Stimulated activated CD8-positive, alpha-beta memory T cell treated with anti-CD3 and anti-CD28 coated beads, Interleukin-4, amount 100 ng/mL, for 48 hours (primary cell): ENCODE measurements at regions not wholly inside any gene's neighbourhood (a gene's known extent, or its start where the extent isn't known, plus 50 kb on each side); places are given as distances from the start of the nearest gene placed in this dataset.

Experiments used
- DNase-seq: peaks from one replicate; pipeline ENCODE4 v3.0.0-alpha.2; 2020

DNA sequence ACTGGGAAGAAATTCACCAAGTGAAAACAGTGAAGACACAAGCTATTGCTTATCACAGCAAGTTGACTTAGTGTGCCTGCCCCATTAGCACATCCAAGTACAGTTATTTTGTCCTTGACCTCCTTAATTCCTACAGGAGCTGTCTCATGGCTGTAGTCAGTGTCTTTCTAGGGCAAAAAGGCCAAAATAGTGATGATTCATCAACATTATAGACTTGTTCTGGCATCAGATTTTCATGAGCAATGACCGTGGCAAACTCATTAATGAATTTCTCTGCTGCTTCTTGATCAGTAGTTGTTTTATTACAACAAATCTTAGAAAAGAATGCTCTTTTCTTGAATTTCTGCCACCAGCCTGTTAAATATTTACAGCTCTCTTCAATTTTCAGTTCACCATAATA lies 1169.3 kb upstream of the DDX18 start:
- DNase-seq: no peak

DNA sequence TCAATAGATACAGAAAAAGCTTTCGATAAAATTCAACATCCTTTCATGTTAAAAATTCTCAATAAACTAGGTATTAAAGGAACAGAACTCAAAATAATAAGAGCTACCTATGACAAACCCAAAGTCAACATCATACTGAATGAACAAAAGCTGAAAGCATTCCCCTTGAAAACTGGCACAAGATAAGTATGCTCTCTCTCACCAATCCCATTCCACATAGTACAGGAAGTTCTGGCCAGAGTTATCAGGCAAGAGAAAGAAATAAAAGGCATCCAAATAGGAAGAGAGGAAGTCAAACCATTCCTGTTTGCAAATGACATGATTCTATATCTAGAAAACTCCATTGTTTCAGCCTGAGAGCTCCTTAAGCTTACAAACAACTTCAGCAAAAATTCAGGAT lies 1145.8 kb upstream of the DDX18 start:
- DNase-seq: no peak

- no peak for DNase-seq
These were observed 1144.7 kb upstream of the DDX18 start for GRCh38 chr2:116669782-116670181.

DNA sequence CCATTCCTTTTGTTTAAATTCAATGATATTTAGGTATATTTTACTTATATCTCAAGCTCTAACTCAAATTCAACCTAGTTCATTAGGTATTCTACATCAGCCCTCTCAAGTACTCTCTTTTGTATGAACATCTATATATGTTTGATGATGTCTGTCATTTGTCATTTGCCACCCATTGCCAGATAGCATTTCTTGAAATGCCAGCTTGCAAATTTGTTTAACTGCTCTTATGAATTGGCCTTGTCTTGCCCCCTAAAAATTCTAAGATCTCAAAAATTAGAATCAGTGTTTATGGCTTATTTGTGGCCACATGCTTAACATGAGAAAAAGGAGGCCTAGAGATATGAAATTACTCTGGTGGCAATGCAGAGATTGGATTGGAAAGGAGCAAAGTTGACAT lies 1140.3 kb upstream of the DDX18 start:
- DNase-seq: no peak

- DNase-seq: no peak
These were observed 1137.7 kb upstream of the DDX18 start for GRCh38 chr2:116676776-116677175.

- DNase-seq: no peak
These were observed 1134.1 kb upstream of the DDX18 start for GRCh38 chr2:116680256-116680936.

- DNase-seq: no peak
These were observed 1127.1 kb upstream of the DDX18 start for GRCh38 chr2:116687371-116687770.

DNA sequence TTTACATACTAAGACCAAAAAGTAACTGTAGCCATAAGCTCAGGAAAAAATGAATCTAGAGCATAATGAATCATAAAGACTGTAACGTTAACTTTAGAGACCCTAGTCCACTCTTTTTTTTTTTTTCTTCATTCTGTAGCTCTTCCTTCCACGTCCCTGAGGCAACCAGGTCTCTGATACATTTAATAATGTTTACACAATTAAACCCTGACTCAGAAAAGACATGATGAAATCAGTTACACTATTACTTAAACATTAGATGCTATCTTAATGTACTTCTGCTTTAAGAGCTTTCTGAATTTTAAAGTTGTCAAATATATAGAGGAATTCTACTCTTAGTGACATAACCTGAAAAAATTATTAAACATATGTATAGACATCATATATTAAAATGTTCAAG lies 1121.5 kb upstream of the DDX18 start:
- DNase-seq: no peak

GRCh38 chr2:116696223-116696622 lies 1118.3 kb upstream of the DDX18 start:
- DNase-seq: no peak

- no peak for DNase-seq
These were observed 1117.6 kb upstream of the DDX18 start for GRCh38 chr2:116696903-116697302.

DNA sequence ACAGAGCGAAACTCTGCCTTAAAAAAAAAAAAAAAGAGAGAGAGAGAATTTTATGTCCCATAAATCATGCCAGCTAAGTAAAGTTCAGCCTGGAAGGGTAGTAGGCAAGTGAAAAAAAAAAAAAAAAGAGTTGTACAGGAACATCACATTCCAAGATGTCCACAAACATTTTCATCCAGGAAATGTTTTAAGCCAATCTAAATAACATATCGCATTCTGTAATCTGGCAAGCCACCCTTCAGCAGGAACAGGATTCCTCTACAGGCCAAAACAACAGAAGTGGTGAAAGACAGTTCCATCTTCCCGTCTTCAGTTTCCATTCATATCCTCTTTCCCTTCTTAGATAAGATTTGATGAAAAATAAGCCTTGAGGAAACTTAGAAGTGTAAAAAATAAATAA lies 1108.1 kb upstream of the DDX18 start:
- DNase-seq: no peak

DNA sequence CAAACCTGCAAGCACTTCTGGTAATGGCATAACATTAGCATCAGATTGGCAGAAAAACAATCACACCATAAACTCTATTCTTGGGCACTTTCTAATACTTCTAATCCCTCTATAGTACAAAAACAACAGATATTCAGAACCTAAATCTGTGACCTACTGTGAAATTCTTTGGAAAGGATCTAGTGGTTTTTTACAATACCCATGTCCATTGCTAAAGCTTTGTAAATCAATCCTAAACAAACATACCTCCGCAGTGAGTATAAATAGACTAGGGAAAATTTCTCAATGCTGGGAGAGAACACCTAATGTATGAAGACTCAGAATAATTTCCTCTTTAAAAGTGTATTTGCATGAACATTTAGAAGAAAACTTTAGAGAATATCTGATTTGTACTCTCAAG lies 1098.5 kb upstream of the DDX18 start:
- no peak for DNase-seq

- DNase-seq: no peak
These were observed 1098.0 kb upstream of the DDX18 start for GRCh38 chr2:116716444-116716843.

DNA sequence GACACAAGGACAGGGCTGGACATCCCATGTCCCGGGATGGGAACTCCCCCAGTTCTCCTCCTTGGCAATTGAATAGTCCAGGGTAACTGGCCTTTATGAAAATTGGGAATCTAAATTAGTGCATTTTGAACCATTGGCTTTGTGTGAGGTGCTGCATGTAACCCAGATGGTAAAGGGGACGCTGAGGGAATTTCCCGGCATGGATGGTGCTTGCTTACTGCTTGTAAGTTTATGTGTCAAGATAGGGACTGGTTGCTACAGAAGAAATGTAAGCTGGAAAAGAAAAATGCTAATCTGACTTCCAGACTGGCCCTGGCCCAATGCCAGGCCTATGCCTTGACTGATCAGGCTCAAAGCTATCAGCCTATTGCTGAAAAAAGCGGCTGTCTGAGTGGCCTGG lies 1096.7 kb upstream of the DDX18 start:
- no peak for DNase-seq

- DNase-seq: no peak
These were observed 1096.0 kb upstream of the DDX18 start for GRCh38 chr2:116718451-116718850.

DNA sequence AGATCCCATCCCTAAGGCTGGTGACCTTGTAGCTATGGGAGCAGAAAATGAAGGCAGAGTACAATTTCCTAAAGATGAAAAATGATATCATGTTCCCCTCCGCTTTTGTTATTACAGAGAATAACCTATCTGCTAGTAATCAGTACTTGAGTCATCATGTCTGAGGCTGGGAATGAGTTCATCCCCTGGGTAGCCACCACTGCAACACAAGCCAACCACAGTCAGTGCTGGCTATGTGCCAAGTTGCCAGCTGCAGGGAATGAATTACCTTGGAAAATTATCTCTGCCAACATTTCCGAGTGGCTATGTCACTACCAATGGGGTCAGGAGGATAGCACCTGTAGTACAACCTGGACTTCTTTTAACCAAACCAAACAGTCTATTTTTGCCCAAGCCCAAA lies 1094.7 kb upstream of the DDX18 start:
- no peak for DNase-seq

DNA sequence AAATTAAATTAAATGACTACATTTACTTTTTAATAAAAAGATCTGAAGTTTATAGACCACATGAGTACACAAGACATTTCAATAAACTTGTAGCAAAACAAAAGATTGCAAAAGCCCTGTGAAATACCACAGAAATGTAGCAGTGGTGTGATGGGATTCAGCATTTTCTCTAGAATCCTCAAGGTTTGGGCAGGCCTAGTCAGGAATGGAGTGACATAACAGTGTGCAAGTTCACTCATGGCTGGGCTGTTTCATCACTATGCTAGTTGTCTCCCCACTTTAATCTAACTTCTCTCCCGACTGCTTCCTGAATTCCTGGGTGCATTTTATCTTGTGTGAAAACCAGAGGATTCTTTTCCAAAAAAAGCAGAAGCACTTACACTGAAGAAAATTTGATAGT lies 1089.9 kb upstream of the DDX18 start:
- DNase-seq: no peak

- DNase-seq: no peak
These were observed 1082.2 kb upstream of the DDX18 start for GRCh38 chr2:116732322-116732721.

GRCh38 chr2:116733699-116734098 lies 1080.8 kb upstream of the DDX18 start:
- DNase-seq: no peak

DNA sequence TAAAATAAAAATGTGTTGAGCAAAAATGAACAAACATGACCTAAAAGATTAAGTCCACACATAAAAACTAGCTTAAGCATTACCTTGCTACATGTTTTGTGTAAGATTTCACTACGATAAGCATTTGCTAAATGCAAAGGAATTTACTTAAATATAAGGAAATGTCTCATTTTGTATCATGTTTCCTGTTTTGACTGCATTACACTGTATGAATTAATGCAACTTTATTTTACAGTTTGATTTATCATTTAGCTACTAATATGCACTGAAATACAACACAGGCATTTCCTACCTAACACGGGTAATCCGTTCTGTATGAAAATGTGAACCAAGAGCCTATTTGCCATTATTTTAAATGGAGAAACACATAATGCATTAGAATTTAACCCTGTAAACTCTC lies 1076.5 kb upstream of the DDX18 start:
- no peak for DNase-seq

DNA sequence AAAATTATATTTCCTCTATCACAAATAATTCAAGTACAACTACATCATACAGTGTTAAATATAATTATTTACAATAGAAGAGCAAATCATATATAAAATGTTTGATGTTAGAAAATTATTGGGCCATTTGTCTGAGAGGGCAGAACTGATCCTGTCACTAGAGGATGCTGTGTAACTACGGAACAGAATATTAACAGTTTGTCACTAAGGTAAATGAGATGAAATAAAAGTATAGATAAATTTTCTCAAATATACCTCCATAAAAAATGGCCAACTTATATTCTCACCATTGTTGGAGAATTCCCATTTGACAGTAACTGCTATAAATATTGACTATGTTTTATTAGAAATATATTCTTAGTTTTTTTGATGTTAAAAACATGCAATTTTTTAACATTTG lies 1067.4 kb upstream of the DDX18 start:
- DNase-seq: no peak

DNA sequence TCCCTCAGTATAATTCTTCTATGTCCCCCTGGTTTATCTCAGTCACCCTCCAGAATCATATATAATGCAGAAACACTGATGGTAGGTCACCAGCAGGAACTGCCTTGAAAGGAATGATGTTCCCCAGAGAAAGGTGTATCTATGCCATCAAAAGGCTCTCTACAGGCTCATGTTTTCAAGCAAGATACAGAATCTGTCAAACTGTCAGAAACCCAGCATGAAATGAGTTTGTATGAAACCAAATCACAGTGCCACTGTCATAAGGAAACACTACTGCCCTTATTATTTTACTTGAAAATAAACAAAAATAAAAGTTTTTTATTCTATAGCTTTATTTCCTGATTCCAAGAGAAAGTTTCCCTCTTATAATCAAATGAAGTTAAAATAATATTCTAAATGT lies 1064.5 kb upstream of the DDX18 start:
- DNase-seq: no peak

DNA sequence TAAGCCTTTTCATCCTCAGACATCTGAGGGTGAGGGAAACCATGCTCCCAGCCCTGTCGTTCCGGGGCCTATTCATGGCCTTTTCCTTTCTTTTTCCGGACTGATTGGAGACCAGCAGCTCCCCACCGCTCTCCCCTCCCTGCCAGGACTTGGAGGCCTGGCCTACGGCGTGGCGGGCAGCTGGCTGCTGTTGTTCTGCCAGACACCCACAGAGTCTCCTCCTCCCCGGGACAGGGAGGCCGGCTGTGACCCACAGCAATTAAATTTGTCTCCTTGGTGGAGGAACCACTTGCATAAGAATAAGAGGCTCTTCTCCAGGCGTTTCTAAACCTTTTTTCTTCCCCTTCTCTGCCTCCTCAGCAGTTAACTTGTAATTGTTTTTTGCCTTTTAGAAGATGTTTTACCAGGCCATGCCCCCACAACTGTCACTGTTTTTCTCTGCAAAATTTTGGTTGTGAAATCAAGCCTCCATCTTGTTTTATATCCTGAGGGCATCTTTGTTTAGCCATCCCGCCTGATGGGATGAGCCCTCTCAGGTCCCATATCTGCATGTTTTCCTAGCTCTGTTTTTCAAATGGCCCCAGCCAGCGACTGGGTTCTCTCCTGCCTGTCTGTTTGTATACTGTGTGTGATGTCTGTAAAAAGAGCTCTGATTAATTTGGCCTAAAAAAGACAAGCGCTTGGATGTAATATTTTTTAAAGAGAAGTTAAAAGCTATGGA lies 1060.0 kb upstream of the DDX18 start:
- DNase-seq: no peak

DNA sequence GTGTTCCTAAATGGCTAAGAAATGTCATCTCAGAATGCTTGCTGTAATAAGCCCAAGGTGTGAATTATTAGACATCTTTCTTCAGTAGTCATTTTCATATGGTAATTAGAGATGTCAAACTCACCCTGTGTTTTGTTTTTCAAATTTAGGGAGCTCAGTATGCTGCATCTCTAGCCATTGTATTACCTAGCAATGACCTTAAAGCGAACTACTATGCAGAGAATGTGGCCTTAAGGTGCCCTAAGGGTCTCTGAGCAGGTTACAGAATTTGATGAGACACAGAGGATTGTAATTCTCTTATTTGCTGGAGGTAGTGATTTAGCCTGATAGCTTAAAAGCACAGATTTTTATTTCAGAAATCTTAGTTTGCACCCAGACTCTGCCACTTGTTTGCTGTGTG lies 1052.6 kb upstream of the DDX18 start:
- DNase-seq: no peak

DNA sequence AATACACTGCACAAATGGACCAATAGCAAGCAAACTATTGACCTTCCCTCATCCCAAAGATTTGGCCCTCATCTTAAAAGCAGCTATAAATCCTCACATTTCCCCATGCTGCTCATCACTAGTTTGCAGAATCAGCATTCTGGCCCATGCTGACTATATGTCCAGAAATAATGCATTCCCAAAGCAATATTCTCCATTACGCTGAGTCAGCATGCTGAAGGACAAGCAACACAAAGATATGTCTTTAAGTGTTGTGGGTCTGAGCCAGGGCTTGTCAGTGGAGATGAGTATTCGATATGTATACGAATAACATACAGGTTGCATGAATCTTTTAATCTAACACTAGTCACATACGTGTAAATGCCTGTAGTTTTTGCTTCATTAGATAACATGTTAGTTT lies 1045.0 kb upstream of the DDX18 start:
- DNase-seq: no peak
